Upper lobe of left lung (tissue), 4 donors: ENCODE measurements at regions not wholly inside any gene's neighbourhood (a gene's known extent, or its start where the extent isn't known, plus 50 kb on each side); places are given as distances from the start of the nearest gene placed in this dataset.

Experiments used
- POLR2A ChIP-seq, 4 donors: fragments of 450-650 bp; IDR thresholded peaks; one replicate each; pipeline ENCODE4 v1.5.1; 2016 to 2017; ENCODE audit warnings: antibody characterized with exemption in 4 of 4, mild to moderate bottlenecking in 2 of 4
- POLR2AphosphoS5 ChIP-seq, 2 donors: sonication (generic); formaldehyde crosslinking; IDR thresholded peaks; one replicate each; pipeline ENCODE4 v1.5.1; 2017; ENCODE audit warnings: antibody characterized with exemption in 2 of 2
- TF ChIP-seq, protein P1 (sequence below), 6 experiments: fragments of 450-650 bp in 4 of 6; fragments of 200-600 bp in 2 of 6; sonication (generic) in 2 of 6; IDR thresholded peaks; one replicate each; pipeline ENCODE4 v1.5.1; 2016 to 2019; ENCODE audit warnings: antibody characterized with exemption in 6 of 6

DNA sequence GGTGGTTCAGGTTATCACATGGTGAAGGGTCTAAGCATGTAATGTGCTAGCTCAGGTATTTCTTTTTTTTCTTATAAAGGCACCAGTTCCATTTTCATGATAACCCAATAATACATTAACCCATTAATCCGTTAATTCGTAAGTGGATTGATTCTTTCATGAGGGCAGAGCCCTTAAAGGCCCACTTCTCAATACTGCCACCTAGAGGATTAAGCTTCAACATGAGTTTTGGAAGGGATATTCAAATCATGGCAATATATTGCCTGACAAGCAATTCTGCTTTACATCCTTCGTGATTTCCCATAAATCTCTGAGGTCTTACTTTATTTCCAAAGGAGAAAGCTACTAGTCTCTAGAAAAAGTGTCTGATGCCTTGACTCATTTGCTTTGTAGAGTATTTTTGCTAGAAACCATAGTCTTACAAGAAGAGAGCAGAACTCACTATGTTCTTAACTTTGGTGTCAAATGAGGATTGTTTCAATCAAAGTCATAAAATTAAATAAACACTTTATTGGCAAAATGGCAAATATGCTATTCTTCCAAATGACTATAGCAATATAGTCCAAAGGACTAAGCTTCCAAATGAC, 271.3 kb downstream of the KCNS3 start:
- TF ChIP-seq, protein P1, sequence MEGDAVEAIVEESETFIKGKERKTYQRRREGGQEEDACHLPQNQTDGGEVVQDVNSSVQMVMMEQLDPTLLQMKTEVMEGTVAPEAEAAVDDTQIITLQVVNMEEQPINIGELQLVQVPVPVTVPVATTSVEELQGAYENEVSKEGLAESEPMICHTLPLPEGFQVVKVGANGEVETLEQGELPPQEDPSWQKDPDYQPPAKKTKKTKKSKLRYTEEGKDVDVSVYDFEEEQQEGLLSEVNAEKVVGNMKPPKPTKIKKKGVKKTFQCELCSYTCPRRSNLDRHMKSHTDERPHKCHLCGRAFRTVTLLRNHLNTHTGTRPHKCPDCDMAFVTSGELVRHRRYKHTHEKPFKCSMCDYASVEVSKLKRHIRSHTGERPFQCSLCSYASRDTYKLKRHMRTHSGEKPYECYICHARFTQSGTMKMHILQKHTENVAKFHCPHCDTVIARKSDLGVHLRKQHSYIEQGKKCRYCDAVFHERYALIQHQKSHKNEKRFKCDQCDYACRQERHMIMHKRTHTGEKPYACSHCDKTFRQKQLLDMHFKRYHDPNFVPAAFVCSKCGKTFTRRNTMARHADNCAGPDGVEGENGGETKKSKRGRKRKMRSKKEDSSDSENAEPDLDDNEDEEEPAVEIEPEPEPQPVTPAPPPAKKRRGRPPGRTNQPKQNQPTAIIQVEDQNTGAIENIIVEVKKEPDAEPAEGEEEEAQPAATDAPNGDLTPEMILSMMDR (IDR thresholded peaks at IDR 0.05), result peak; percentile 29 to 61 (median 48)
- TF ChIP-seq POLR2A (IDR thresholded peaks at IDR 0.05) (no peak), POLR2AphosphoS5 (IDR thresholded peaks at IDR 0.05) (no peak)
